A549 (cell line): ENCODE measurements at regions not wholly inside any gene's neighbourhood (a gene's known extent, or its start where the extent isn't known, plus 50 kb on each side); places are given as distances from the start of the nearest gene placed in this dataset.

ENCODE experiments used
- ATAC-seq, 2 experiments: fragments of 200-7000 bp in 1 of 2; fragments of >200 bp in 1 of 2; cut with Nextera tagmentation in 1 of 2; cut with Tn5 transposase in 1 of 2; 3 replicates each; pipeline versions ENCODE4 v1.8.0 to v1.9.1; 2018 to 2020; ENCODE audit warnings: mild to moderate bottlenecking in 1 of 2, moderate library complexity in 1 of 2
- CTCF ChIA-PET: fragments of 300-600 bp; sonication (Branson Sonifier 250); formaldehyde crosslinking; extraction: SDS; loops from one replicate; lab custom pipeline; 2021; ENCODE audit warnings: antibody characterized with exemption, inconsistent platforms; lab: Yijun Ruan, JAX
- POLR2A ChIA-PET: fragments of 350-600 bp; formaldehyde crosslinking; extraction: SDS; loops from one replicate; lab custom pipeline; 2021; ENCODE audit warnings: antibody characterized with exemption, inconsistent platforms; lab: Yijun Ruan, JAX
- DNase-seq, 2 experiments: peaks; one replicate each; pipeline versions ENCODE4 v3.0.0 to v3.0.0-alpha.2; 2011 to 2016; ENCODE audit warnings: low read depth in 1 of 2, low spot score in 1 of 2
- FAIRE-seq: peaks from 2 replicates; lab custom pipeline; 2011; peaks lifted over from hg19 to GRCh38; lab: Jason Lieb, UNC
- H3K27ac ChIP-seq, 2 experiments: fragments of >200 bp; sonication (Bioruptor Twin); formaldehyde crosslinking; 3 replicates each; pipeline ENCODE4 v1.5.1; 2016 to 2017
- H3K4me1 ChIP-seq: fragments of >200 bp; sonication (Bioruptor Twin); formaldehyde crosslinking; 3 replicates; pipeline ENCODE4 v1.6.1; 2016
- H3K4me2 ChIP-seq: fragments of >200 bp; sonication (Bioruptor Twin); formaldehyde crosslinking; 3 replicates; pipeline ENCODE4 v1.6.1; 2016
- H3K4me3 ChIP-seq: fragments of >200 bp; sonication (Bioruptor Twin); formaldehyde crosslinking; 3 replicates; pipeline ENCODE4 v1.5.1; 2016
- H3K9me3 ChIP-seq: fragments of >200 bp; sonication (Bioruptor Twin); formaldehyde crosslinking; 3 replicates; pipeline ENCODE4 v1.6.1; 2016
- BHLHE40 ChIP-seq: IDR thresholded peaks from 2 replicates; pipeline ENCODE4 v1.6.1; 2012; ENCODE audit warnings: low read depth, low read length, inconsistent platforms
- CBX2 ChIP-seq: fragments of 200-600 bp; sonication (generic); IDR thresholded peaks from 2 replicates; pipeline ENCODE4 v1.6.1; 2016; ENCODE audit warnings: low read depth, mild to moderate bottlenecking, borderline replicate concordance
- CEBPB ChIP-seq, 2 experiments: fragments of >200 bp in 1 of 2; sonication (Bioruptor Twin) in 1 of 2; formaldehyde crosslinking in 1 of 2; IDR thresholded peaks; 2 replicates each; pipeline ENCODE4 v1.6.1; 2012 to 2016
- ESRRA ChIP-seq: fragments of 150-350 bp; IDR thresholded peaks from 2 replicates; pipeline ENCODE4 v1.6.1; 2014; ENCODE audit warnings: mild to moderate bottlenecking, low read length, borderline replicate concordance
- FOXS1 ChIP-seq: fragments of 250-450 bp; sonication (Bioruptor Pico); IDR thresholded peaks from 2 replicates; pipeline ENCODE4 v1.5.0; 2020; ENCODE audit warnings: mild to moderate bottlenecking, moderate library complexity
- GATA3 ChIP-seq: IDR thresholded peaks from 2 replicates; pipeline ENCODE4 v1.6.1; 2012; ENCODE audit warnings: borderline replicate concordance
- HOXA7 ChIP-seq: fragments of 250-450 bp; sonication (Bioruptor Pico); IDR thresholded peaks from 2 replicates; pipeline ENCODE4 v1.5.0; 2020; ENCODE audit warnings: mild to moderate bottlenecking, moderate library complexity
- HOXB5 ChIP-seq: fragments of 250-450 bp; sonication (Bioruptor Pico); IDR thresholded peaks from 2 replicates; pipeline ENCODE4 v1.5.0; 2020; ENCODE audit warnings: mild to moderate bottlenecking, moderate library complexity
- KDM1A ChIP-seq: fragments of 200-600 bp; sonication (generic); IDR thresholded peaks from 2 replicates; pipeline ENCODE4 v1.6.1; 2016; ENCODE audit warnings: low read depth, mild to moderate bottlenecking
- MAFK ChIP-seq: fragments of 450-650 bp; IDR thresholded peaks from 2 replicates; pipeline ENCODE4 v1.6.1; 2014; ENCODE audit not compliant: partially characterized antibody
- MAZ ChIP-seq: fragments of 150-350 bp; IDR thresholded peaks from 2 replicates; pipeline ENCODE4 v1.6.1; 2014; ENCODE audit warnings: antibody characterized with exemption, low read depth, low read length, borderline replicate concordance
- MYC ChIP-seq: IDR thresholded peaks from 2 replicates; pipeline ENCODE4 v1.6.1; 2012; ENCODE audit warnings: mild to moderate bottlenecking, inconsistent platforms, low read length, improper control_type of control experiment, borderline replicate concordance
- NFE2L2 ChIP-seq: fragments of 150-350 bp; conservative IDR thresholded peaks from 2 replicates; pipeline ENCODE4 v1.6.1; 2014; ENCODE audit warnings: low read length
- NPAS2 ChIP-seq: fragments of 250-450 bp; sonication (Bioruptor Pico); IDR thresholded peaks from 2 replicates; pipeline ENCODE4 v1.8.0; 2022; ENCODE audit warnings: mild to moderate bottlenecking, moderate library complexity, borderline replicate concordance
- NR3C1 ChIP-seq: fragments of >200 bp; sonication (Bioruptor Twin); formaldehyde crosslinking; IDR thresholded peaks from 3 replicates; pipeline ENCODE4 v1.6.1; 2017
- PHF8 ChIP-seq: fragments of 200-600 bp; sonication (generic); IDR thresholded peaks from 2 replicates; pipeline ENCODE4 v1.6.1; 2016; ENCODE audit warnings: low read depth, mild to moderate bottlenecking, antibody characterized with exemption, moderate library complexity, borderline replicate concordance
- POLR2AphosphoS2 ChIP-seq: conservative IDR thresholded peaks from 2 replicates; pipeline ENCODE4 v1.6.1; 2012; ENCODE audit warnings: low read length, improper control_type of control experiment, inconsistent platforms
- RAD21 ChIP-seq, 2 experiments: fragments of >200 bp in 1 of 2; sonication (Bioruptor Twin) in 1 of 2; formaldehyde crosslinking in 1 of 2; IDR thresholded peaks in 1 of 2; conservative IDR thresholded peaks in 1 of 2; 2 replicates in 1 of 2; 3 replicates in 1 of 2; pipeline ENCODE4 v1.6.1; 2012 to 2018; ENCODE audit warnings: inconsistent platforms in 1 of 2
- RARB ChIP-seq: fragments of 250-450 bp; sonication (Bioruptor Pico); IDR thresholded peaks from 2 replicates; pipeline ENCODE4 v1.8.0; 2021; ENCODE audit warnings: mild to moderate bottlenecking, moderate library complexity
- RFX5 ChIP-seq: fragments of 450-650 bp; IDR thresholded peaks from 2 replicates; pipeline ENCODE4 v1.7.1; 2014; ENCODE audit warnings: antibody characterized with exemption, mild to moderate bottlenecking, moderate library complexity
- SREBF2 ChIP-seq: fragments of 450-650 bp; IDR thresholded peaks from 2 replicates; pipeline ENCODE4 v1.6.1; 2014; ENCODE audit warnings: mild to moderate bottlenecking, moderate library complexity
- TP53 ChIP-seq: fragments of 250-450 bp; sonication (Bioruptor Pico); IDR thresholded peaks from 2 replicates; pipeline ENCODE4 v1.5.0; 2021; ENCODE audit warnings: mild to moderate bottlenecking, moderate library complexity
- ZC3H11A ChIP-seq: fragments of 450-650 bp; IDR thresholded peaks from 2 replicates; pipeline ENCODE4 v1.6.1; 2014; ENCODE audit warnings: antibody characterized with exemption, mild to moderate bottlenecking
- ZSCAN20 ChIP-seq: fragments of 250-450 bp; sonication (Bioruptor Pico); IDR thresholded peaks from 2 replicates; pipeline ENCODE4 v1.8.0; 2022; ENCODE audit warnings: mild to moderate bottlenecking, moderate library complexity
- WGBS: methylation state at CpG from one replicate; pipeline ENCODE4 v1.1.6; 2017; ENCODE audit errors: missing lambda C conversion rate; 5-methylcytosine and 5-hydroxymethylcytosine counted together
- TF ChIP-seq, protein P1 (sequence below): fragments of 200-600 bp; sonication (generic); IDR thresholded peaks from 2 replicates; pipeline ENCODE4 v1.6.1; 2016; ENCODE audit warnings: antibody characterized with exemption, mild to moderate bottlenecking, moderate library complexity
- TF ChIP-seq, protein P2 (sequence below): IDR thresholded peaks from 2 replicates; pipeline ENCODE4 v1.6.1; 2012; ENCODE audit warnings: low read depth, borderline replicate concordance

DNA sequence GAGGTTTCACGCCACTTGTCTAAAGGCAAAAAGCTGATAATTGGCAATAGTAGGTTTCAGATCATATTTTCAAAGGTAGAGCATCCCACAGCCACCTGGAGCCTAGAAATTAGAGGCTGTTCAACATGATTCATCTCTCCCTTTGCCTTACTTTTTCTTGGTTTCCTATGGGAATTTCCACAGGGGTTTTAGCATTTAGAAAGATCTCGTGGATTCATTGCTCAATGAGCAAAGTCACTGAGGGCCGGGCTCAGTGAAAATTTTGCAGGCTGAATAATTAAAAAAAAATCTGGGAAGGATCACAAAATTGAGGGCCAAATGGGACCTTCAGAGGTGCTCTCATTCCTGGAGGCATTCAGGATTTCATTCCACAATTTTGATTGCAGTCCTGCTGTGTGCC lies 137.1 kb downstream of the VAPA start:
- CTCF ChIA-PET: no interaction called here

DNA sequence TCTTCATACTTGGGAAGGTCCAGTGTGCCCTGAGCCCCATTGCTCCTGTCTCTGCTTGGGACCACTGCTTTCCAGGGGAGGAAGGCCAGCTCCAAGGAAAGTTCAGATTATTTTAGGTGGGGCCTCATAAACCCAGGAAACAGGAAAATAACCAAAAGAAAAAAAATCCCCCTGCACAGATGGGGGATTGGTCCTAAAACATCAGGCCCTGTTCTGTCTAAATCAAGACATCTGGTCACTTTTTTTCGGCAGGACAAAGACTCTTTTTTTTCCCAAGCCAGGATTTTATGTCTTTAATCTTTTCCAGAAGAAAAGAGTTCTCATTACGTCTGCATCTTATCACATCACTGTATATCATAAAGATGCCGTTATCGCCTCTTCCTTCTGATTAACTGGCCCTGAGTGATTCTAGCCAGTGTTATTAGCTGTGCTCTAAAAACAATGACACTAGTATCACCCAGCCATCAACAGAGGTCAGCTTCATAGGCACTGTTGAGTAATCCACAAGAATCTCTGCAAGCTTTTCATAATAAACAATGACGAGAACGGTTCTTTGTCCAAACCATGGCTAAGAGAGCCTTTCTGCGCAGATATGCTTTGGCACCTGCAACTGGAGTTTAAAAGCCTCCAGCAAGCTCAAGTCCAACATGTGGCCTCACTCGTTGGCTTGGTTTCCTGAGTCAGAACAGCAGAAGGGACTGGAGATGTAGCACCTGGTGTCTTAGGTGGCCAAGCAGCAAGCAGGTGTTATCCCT lies 138.2 kb downstream of the VAPA start:
- TF ChIP-seq NFE2L2 (no peak), NPAS2 (no peak), RAD21 (conservative IDR thresholded peaks at IDR 0.05 in 1 of 2, IDR thresholded peaks at IDR 0.05 in 1 of 2) (no peak), PHF8 (no peak), POLR2AphosphoS2 (no peak), FOXS1 (no peak), SREBF2 (no peak), KDM1A (no peak), NR3C1 (no peak), RFX5 (no peak), RARB (CRISPR knock-in tag) (no peak), CBX2 (no peak), ZC3H11A (no peak), TP53 (CRISPR knock-in tag) (no peak), HOXB5 (no peak)
- TF ChIP-seq, protein P1, sequence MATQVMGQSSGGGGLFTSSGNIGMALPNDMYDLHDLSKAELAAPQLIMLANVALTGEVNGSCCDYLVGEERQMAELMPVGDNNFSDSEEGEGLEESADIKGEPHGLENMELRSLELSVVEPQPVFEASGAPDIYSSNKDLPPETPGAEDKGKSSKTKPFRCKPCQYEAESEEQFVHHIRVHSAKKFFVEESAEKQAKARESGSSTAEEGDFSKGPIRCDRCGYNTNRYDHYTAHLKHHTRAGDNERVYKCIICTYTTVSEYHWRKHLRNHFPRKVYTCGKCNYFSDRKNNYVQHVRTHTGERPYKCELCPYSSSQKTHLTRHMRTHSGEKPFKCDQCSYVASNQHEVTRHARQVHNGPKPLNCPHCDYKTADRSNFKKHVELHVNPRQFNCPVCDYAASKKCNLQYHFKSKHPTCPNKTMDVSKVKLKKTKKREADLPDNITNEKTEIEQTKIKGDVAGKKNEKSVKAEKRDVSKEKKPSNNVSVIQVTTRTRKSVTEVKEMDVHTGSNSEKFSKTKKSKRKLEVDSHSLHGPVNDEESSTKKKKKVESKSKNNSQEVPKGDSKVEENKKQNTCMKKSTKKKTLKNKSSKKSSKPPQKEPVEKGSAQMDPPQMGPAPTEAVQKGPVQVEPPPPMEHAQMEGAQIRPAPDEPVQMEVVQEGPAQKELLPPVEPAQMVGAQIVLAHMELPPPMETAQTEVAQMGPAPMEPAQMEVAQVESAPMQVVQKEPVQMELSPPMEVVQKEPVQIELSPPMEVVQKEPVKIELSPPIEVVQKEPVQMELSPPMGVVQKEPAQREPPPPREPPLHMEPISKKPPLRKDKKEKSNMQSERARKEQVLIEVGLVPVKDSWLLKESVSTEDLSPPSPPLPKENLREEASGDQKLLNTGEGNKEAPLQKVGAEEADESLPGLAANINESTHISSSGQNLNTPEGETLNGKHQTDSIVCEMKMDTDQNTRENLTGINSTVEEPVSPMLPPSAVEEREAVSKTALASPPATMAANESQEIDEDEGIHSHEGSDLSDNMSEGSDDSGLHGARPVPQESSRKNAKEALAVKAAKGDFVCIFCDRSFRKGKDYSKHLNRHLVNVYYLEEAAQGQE: no peak
- ChIA-PET POLR2A (no interaction called here), CTCF (interaction anchor here (0.6 kb wide), 1 partner anchor 11 kb away, joined by 3 read pairs; no protein-coding TSS in a partner anchor)
- DNase-seq (no peak), ATAC-seq (no peak), FAIRE-seq (no peak)
- 78% methylated on average over 8 of the region's 8 CpGs for WGBS
- no peaks in the 10 kb centered on the region for H3K9me3 ChIP-seq
- H3K4me1 ChIP-seq: no peaks in the 10 kb centered on the region
- H3K27ac ChIP-seq: no peak overlapping the region
- no peak overlapping the region for H3K4me2 ChIP-seq
- H3K4me3 ChIP-seq: no peak overlapping the region

More for the DNA sequence above, 137.1 kb downstream of the VAPA start:
- POLR2A ChIA-PET: no interaction called here
- Histone ChIP-seq H3K4me2 (no peak overlapping the region), H3K4me1 (no peaks in the 10 kb centered on the region)
- FAIRE-seq (no peak), ATAC-seq (no peak)
- 30% methylated on average over 3 of the region's 3 CpGs for WGBS
- TF ChIP-seq PHF8: no peak
- TF ChIP-seq ZSCAN20: no peak
- TF ChIP-seq, protein P1: no peak
- no peak for TF ChIP-seq HOXA7 (CRISPR knock-in tag)
- TF ChIP-seq GATA3: no peak
- no peak for TF ChIP-seq MAFK
- no peak for TF ChIP-seq POLR2AphosphoS2
- no peak for TF ChIP-seq SREBF2
- TF ChIP-seq MYC: no peak
- TF ChIP-seq RAD21 (conservative IDR thresholded peaks at IDR 0.05 in 1 of 2, IDR thresholded peaks at IDR 0.05 in 1 of 2): no peak
- no peak for TF ChIP-seq MAZ
- no peak for TF ChIP-seq BHLHE40
- no peak for TF ChIP-seq NR3C1
- TF ChIP-seq TP53 (CRISPR knock-in tag): no peak
- no peak for TF ChIP-seq ZC3H11A
- no peak for TF ChIP-seq ESRRA
- no peak for TF ChIP-seq NFE2L2
- no peak for TF ChIP-seq CEBPB (IDR thresholded peaks at IDR 0.05)
- TF ChIP-seq, protein P2, sequence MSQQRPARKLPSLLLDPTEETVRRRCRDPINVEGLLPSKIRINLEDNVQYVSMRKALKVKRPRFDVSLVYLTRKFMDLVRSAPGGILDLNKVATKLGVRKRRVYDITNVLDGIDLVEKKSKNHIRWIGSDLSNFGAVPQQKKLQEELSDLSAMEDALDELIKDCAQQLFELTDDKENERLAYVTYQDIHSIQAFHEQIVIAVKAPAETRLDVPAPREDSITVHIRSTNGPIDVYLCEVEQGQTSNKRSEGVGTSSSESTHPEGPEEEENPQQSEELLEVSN: no peak
- TF ChIP-seq, all 56 proteins: peak for 0
- Histone ChIP-seq H3K9me3 (no peaks in the 10 kb centered on the region), H3K4me3 (no peak overlapping the region), H3K27ac (no peak overlapping the region)
- DNase-seq: no peak
